ENCODE measurements at regions not wholly inside any gene's neighbourhood (a gene's known extent, or its start where the extent isn't known, plus 50 kb on each side); places are given as distances from the start of the nearest gene placed in this dataset.

- TF ChIP-seq TAF1 (IDR thresholded peaks at IDR 0.05; ENCODE audit: low read depth): no peak
- no peak for TF ChIP-seq CTCF (IDR thresholded peaks at IDR 0.05; ENCODE audit: poor library complexity, severe bottlenecking)
- TF ChIP-seq EZH2 (IDR thresholded peaks at IDR 0.05; ENCODE audit: borderline replicate concordance, insufficient read depth, low read length, poor library complexity, severe bottlenecking): no peak
- Histone ChIP-seq H3K27me3 (ENCODE audit: insufficient read depth, low read depth, low read length) (no peaks in the 10 kb centered on the region), H3K4me2 (ENCODE audit: low read length) (no peak overlapping the region), H3K9me3 (ENCODE audit: low read length) (no peaks in the 10 kb centered on the region), H3K9ac (ENCODE audit: low read length) (no peak overlapping the region), H3K4me3 (ENCODE audit: low read length) (no peak overlapping the region), H4K20me1 (ENCODE audit: insufficient read depth) (no peaks in the 10 kb centered on the region), H3K27ac (ENCODE audit: low read length) (no peak overlapping the region), H3F3A (ENCODE audit: insufficient read depth, low read length, poor library complexity, severe bottlenecking) (no peaks in the 10 kb centered on the region), H3K36me3 (ENCODE audit: insufficient read depth, low read length) (no peaks in the 10 kb centered on the region), H2AFZ (ENCODE audit: low read depth, low read length) (no peak overlapping the region), H3K79me2 (replicated peaks; ENCODE audit: insufficient read depth, low read length) (no peaks in the 10 kb centered on the region), H3K9me2 (ENCODE audit: insufficient read depth, low read length) (no peaks in the 10 kb centered on the region)
Observed at GRCh38 chr7:98679741-98680140, 62.7 kb downstream of the NPTX2 start.

- Histone ChIP-seq H3K79me2 (replicated peaks; ENCODE audit: insufficient read depth, low read length) (no peaks in the 10 kb centered on the region), H3K4me3 (ENCODE audit: low read length) (no peak overlapping the region)
Observed at GRCh38 chr7:98681511-98681910, 64.4 kb downstream of the NPTX2 start.

More at GRCh38 chr7:98681511-98681910, 64.4 kb downstream of the NPTX2 start:
- H4K20me1 ChIP-seq (ENCODE audit: insufficient read depth): no peaks in the 10 kb centered on the region
- no peak overlapping the region for H3K27ac ChIP-seq (ENCODE audit: low read length)
- H3K9me2 ChIP-seq (ENCODE audit: insufficient read depth, low read length): no peaks in the 10 kb centered on the region
- TF ChIP-seq REST (IDR thresholded peaks at IDR 0.05; ENCODE audit: borderline replicate concordance): no peak
- TF ChIP-seq EZH2 (IDR thresholded peaks at IDR 0.05; ENCODE audit: borderline replicate concordance, insufficient read depth, low read length, poor library complexity, severe bottlenecking): no peak
- no peak for TF ChIP-seq MXI1 (conservative IDR thresholded peaks at IDR 0.05; ENCODE audit: poor library complexity, severe bottlenecking)
- no peak for TF ChIP-seq CTCF (IDR thresholded peaks at IDR 0.05; ENCODE audit: poor library complexity, severe bottlenecking)
- no peak for TF ChIP-seq SMC3 (conservative IDR thresholded peaks at IDR 0.05; ENCODE audit: poor library complexity)
- TF ChIP-seq POLR2AphosphoS5 (IDR thresholded peaks at IDR 0.05): no peak
- TF ChIP-seq RAD21 (conservative IDR thresholded peaks at IDR 0.05): no peak
- no peak for TF ChIP-seq EP300 (conservative IDR thresholded peaks at IDR 0.05; ENCODE audit: poor library complexity, severe bottlenecking)
- no peak for TF ChIP-seq TAF1 (IDR thresholded peaks at IDR 0.05; ENCODE audit: low read depth)
- H3K27me3 ChIP-seq (ENCODE audit: insufficient read depth, low read depth, low read length): no peaks in the 10 kb centered on the region
- no peaks in the 10 kb centered on the region for H3K36me3 ChIP-seq (ENCODE audit: insufficient read depth, low read length)
- no peak overlapping the region for H3K9ac ChIP-seq (ENCODE audit: low read length)
- H2AFZ ChIP-seq (ENCODE audit: low read depth, low read length): no peak overlapping the region
- H3K9me3 ChIP-seq (ENCODE audit: low read length): no peaks in the 10 kb centered on the region
- no peak overlapping the region for H3K4me2 ChIP-seq (ENCODE audit: low read length)
- H3F3A ChIP-seq (ENCODE audit: insufficient read depth, low read length, poor library complexity, severe bottlenecking): no peaks in the 10 kb centered on the region

Measured in neural cell (in vitro differentiated cells).